Activated CD8-positive, alpha-beta memory T cell treated with anti-CD3 and anti-CD28 coated beads, Interleukin-2, amount 10 ng/mL, durations not matched to agents 7 days and 5 days (primary cell): ENCODE measurements at regions not wholly inside any gene's neighbourhood (a gene's known extent, or its start where the extent isn't known, plus 50 kb on each side); places are given as distances from the start of the nearest gene placed in this dataset.

Experiments
- ATAC-seq: fragments of 150-1000 bp; cut with Tn5 transposase; one replicate; pipeline ENCODE4 v1.10.0; 2021; ENCODE audit warnings: moderate library complexity
- CTCF ChIA-PET: fragments of 350-600 bp; sonication (Branson Sonifier 250); formaldehyde crosslinking; loops from one replicate; lab custom pipeline; 2021; ENCODE audit warnings: antibody characterized with exemption; lab: Charles Lee
- DNase-seq: peaks from one replicate; pipeline ENCODE4 v3.0.0-alpha.2; 2020
- H3K27ac Mint-ChIP-seq: one replicate; pipeline ENCODE4 v1.8.0; 2021; ENCODE audit warnings: mild to moderate bottlenecking, mixed read lengths
- H3K27me3 Mint-ChIP-seq: one replicate; pipeline ENCODE4 v1.8.0; 2021; ENCODE audit warnings: mixed read lengths
- H3K36me3 Mint-ChIP-seq: one replicate; pipeline ENCODE4 v1.8.0; 2021; ENCODE audit warnings: mild to moderate bottlenecking, mixed read lengths
- H3K4me1 Mint-ChIP-seq: one replicate; pipeline ENCODE4 v1.8.0; 2021; ENCODE audit warnings: mixed read lengths
- H3K4me3 Mint-ChIP-seq: one replicate; pipeline ENCODE4 v1.8.0; 2021; ENCODE audit warnings: mild to moderate bottlenecking, moderate library complexity, mixed read lengths
- H3K9me3 Mint-ChIP-seq: one replicate; pipeline ENCODE4 v1.8.0; 2022; ENCODE audit warnings: low read depth, mixed read lengths

- ATAC-seq (no peak), DNase-seq (no peak)
- CTCF ChIA-PET: no interaction called here
- Mint-ChIP-seq H3K36me3 (no peaks in the 10 kb centered on the region), H3K4me1 (no peaks in the 10 kb centered on the region), H3K27me3 (no peaks in the 10 kb centered on the region), H3K27ac (no peak overlapping the region), H3K9me3 (no peaks in the 10 kb centered on the region), H3K4me3 (no peak overlapping the region)
These were observed 307.0 kb downstream of the SPRY2 start for GRCh38 chr13:80033951-80034350.

DNA sequence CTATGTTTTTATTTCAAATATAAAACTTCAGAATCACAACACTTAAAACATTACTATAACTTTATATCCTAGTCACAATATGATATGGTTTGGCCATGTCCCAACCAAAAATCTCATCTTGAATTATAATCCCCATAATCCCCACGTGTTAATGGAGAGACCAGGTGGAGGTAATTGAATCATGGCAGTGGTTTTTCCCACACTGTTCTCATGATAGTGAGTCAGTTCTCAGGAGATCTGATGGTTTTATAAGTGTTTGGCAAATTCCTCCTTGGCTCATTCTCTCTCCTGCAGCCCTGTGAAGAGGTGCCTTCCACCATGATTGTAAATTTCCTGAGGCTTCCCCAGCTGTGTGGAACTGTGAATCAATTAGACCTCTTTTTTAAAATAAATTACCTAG is 307.6 kb downstream of the SPRY2 start:
- ATAC-seq: no peak
- H3K4me1 Mint-ChIP-seq: no peaks in the 10 kb centered on the region

DNA sequence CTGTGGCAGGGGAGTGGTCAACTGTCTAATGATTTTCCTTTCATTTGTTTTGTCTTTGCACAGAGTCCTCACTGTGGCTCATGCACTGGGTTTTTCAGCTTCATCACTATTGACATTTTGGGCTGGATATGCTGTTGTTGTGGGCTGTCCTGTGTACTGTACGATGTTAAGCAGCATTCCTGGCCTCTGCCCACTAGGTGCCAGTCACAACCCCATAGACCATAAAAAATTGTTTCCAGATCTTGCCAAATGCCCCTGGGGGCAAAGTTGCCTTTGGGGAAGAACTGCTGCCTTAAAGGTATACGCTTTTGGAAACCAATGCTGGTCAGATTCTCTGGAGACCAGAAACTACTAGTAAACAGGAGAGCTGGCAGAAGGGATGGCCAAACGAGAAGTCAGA is 310.4 kb downstream of the SPRY2 start:
- CTCF ChIA-PET: no interaction called here
- Mint-ChIP-seq H3K4me1 (no peaks in the 10 kb centered on the region), H3K27me3 (no peaks in the 10 kb centered on the region), H3K27ac (no peak overlapping the region), H3K36me3 (no peaks in the 10 kb centered on the region), H3K9me3 (no peaks in the 10 kb centered on the region), H3K4me3 (no peak overlapping the region)
- DNase-seq (no peak), ATAC-seq (no peak)

More for the DNA sequence above, 307.6 kb downstream of the SPRY2 start:
- H3K27ac Mint-ChIP-seq: no peak overlapping the region
- H3K27me3 Mint-ChIP-seq: no peaks in the 10 kb centered on the region
- no peaks in the 10 kb centered on the region for H3K9me3 Mint-ChIP-seq
- no peak for DNase-seq
- no peak overlapping the region for H3K4me3 Mint-ChIP-seq
- H3K36me3 Mint-ChIP-seq: no peaks in the 10 kb centered on the region
- CTCF ChIA-PET: no interaction called here

DNA sequence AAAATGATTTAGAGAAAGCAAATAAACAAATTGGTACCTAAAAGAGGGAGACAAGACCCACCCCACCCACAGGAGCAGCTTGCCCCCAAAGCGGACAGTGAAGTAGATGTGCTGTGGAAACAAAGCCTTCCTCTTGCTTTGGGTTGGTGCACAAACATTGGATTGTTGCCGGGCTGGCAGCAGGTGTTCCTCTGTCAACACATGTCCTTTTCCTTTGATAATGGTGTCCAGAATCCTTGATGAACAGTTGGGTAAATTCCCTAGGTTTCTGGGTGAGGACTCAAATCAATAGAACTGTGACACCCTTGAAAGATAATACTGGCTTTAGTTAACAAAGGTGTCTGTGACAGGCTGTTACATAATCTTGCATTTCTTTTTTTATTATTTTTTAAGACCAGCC is 311.8 kb downstream of the SPRY2 start:
- no peak for ATAC-seq
- Mint-ChIP-seq H3K9me3 (no peaks in the 10 kb centered on the region), H3K36me3 (no peaks in the 10 kb centered on the region), H3K27me3 (no peaks in the 10 kb centered on the region), H3K27ac (no peak overlapping the region), H3K4me1 (no peaks in the 10 kb centered on the region), H3K4me3 (no peak overlapping the region)
- CTCF ChIA-PET: no interaction called here
- DNase-seq: no peak

DNA sequence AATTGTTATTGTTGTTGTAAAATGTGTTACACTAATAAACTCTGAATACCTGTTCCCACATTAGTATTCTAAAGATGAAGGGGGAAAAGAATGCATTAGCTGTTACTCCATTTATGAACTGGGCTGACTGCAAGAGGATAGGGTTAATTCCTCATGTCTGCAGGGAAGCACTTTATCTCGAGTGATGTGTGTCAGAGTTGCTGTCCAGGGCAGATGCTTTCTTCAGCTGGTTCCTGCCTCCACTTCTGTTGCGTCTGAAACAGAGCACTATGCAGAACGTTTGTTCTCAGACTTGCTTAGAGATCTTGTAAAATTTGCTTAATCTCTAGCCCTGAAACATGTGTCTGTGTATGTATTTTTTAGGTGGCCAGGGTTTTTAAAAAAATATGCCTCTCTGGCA is 318.8 kb downstream of the SPRY2 start:
- CTCF ChIA-PET: no interaction called here
- H3K36me3 Mint-ChIP-seq: no peaks in the 10 kb centered on the region
- no peak overlapping the region for H3K27ac Mint-ChIP-seq
- no peaks in the 10 kb centered on the region for H3K4me1 Mint-ChIP-seq
- no peak overlapping the region for H3K4me3 Mint-ChIP-seq
- no peaks in the 10 kb centered on the region for H3K9me3 Mint-ChIP-seq
- no peaks in the 10 kb centered on the region for H3K27me3 Mint-ChIP-seq
- DNase-seq: no peak
- no peak for ATAC-seq

DNA sequence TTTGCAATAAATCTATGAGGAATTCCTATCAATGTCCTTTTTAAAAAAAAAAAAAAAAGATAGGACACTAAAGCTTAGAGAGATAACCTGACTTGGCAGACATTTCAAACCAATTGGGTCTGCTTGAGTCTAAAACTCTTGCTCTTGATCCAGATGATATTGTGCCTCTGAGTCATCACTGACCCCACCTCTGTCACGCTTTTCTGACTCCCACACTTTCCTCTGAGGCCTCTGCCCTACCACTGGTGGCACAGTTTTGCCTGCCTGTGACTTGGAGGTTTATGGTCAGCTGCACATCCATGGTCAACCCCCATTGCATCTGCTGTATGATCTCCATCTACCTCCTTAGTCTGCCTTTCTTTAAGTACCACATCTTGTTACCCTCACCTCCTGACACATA is 328.7 kb downstream of the SPRY2 start:
- Mint-ChIP-seq H3K36me3 (no peaks in the 10 kb centered on the region), H3K27ac (no peak overlapping the region), H3K4me1 (no peaks in the 10 kb centered on the region), H3K9me3 (no peaks in the 10 kb centered on the region), H3K27me3 (no peaks in the 10 kb centered on the region), H3K4me3 (no peak overlapping the region)
- DNase-seq (no peak), ATAC-seq (no peak)
- CTCF ChIA-PET: no interaction called here

- Mint-ChIP-seq H3K36me3 (no peaks in the 10 kb centered on the region), H3K9me3 (no peaks in the 10 kb centered on the region), H3K27me3 (no peaks in the 10 kb centered on the region), H3K27ac (no peak overlapping the region), H3K4me1 (no peaks in the 10 kb centered on the region), H3K4me3 (no peak overlapping the region)
- ATAC-seq (no peak), DNase-seq (no peak)
- CTCF ChIA-PET: no interaction called here
These were observed 329.3 kb downstream of the SPRY2 start for GRCh38 chr13:80011448-80012212.

DNA sequence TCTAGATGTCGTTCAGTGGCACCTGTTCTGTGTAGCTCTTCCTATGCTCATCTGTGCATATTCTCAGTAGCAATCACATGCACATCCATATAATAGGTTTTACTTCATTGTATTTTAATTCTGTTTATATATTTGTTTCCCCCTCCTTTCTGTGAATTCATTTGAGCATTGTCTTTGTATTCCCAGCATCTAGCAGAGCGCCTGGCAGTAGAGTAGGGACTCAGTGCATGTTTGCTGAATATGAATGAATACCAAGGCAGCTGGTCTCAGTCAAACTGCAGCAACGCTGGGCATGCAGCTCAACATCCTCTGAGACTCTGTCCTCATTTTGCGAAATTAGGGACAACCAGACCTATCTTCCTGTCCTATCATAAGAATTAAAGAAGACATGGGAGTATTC is 330.1 kb downstream of the SPRY2 start:
- Mint-ChIP-seq H3K27ac (no peak overlapping the region), H3K4me1 (no peaks in the 10 kb centered on the region), H3K4me3 (no peak overlapping the region), H3K9me3 (no peaks in the 10 kb centered on the region), H3K36me3 (no peaks in the 10 kb centered on the region), H3K27me3 (no peaks in the 10 kb centered on the region)
- DNase-seq: no peak
- CTCF ChIA-PET: no interaction called here
- no peak for ATAC-seq

GRCh38 chr13:80010286-80010831 is 330.6 kb downstream of the SPRY2 start:
- ATAC-seq (no peak), DNase-seq (no peak)
- Mint-ChIP-seq H3K27me3 (no peaks in the 10 kb centered on the region), H3K27ac (no peak overlapping the region), H3K4me1 (no peaks in the 10 kb centered on the region), H3K4me3 (no peak overlapping the region), H3K9me3 (no peaks in the 10 kb centered on the region), H3K36me3 (no peaks in the 10 kb centered on the region)
- CTCF ChIA-PET: no interaction called here

DNA sequence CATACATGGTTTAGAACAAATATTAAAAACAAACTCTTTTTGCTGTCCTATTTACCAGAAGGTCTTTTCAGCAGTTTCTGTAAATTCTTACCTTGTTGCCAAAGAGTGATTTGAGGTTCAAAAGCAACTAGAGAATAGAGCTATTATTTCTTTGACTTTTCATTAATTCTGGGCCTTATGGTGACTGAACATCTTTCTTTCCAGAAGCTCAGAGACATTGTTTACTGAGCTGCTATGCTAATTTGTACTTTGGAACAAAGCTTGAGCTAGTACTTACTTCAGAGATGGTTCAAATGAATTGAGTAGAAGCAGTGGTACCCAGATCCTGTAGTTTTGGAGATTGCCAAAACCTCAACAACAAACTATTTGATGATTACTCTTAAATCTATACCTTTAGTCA is 331.2 kb downstream of the SPRY2 start:
- H3K4me3 Mint-ChIP-seq: no peak overlapping the region
- H3K27me3 Mint-ChIP-seq: no peaks in the 10 kb centered on the region
- H3K4me1 Mint-ChIP-seq: no peaks in the 10 kb centered on the region
- ATAC-seq (no peak), DNase-seq (no peak)
- H3K27ac Mint-ChIP-seq: no peak overlapping the region
- CTCF ChIA-PET: no interaction called here
- no peaks in the 10 kb centered on the region for H3K36me3 Mint-ChIP-seq
- peaks cover 2% of the 10 kb centered on the region for H3K9me3 Mint-ChIP-seq

GRCh38 chr13:80006940-80007339 is 334.0 kb downstream of the SPRY2 start:
- no peaks in the 10 kb centered on the region for H3K4me1 Mint-ChIP-seq

DNA sequence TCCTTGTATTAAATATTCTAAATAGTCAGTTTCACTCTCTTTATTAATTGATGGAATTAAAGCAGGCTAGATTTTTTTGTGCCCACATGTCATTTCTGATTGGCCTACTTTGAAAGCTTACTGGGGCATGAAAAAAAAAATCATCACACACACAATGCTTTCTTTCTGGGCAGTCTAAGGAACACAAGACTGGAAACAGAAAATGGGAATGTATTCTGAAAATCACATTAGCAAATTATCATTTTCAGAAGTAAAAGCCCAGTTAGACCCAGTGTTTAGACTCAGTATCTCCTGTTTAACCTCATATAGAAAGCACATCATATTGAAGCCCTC is 339.4 kb downstream of the SPRY2 start:
- ATAC-seq (no peak), DNase-seq (no peak)
- CTCF ChIA-PET: no interaction called here
- H3K36me3 Mint-ChIP-seq: no peaks in the 10 kb centered on the region
- no peaks in the 10 kb centered on the region for H3K4me1 Mint-ChIP-seq
- H3K4me3 Mint-ChIP-seq: no peak overlapping the region
- H3K27me3 Mint-ChIP-seq: no peaks in the 10 kb centered on the region
- no peak overlapping the region for H3K27ac Mint-ChIP-seq
- H3K9me3 Mint-ChIP-seq: peaks cover 2% of the 10 kb centered on the region

More at GRCh38 chr13:80006940-80007339, 334.0 kb downstream of the SPRY2 start:
- DNase-seq: no peak
- Mint-ChIP-seq H3K9me3 (peaks cover 2% of the 10 kb centered on the region), H3K4me3 (no peak overlapping the region), H3K27ac (no peak overlapping the region), H3K27me3 (no peaks in the 10 kb centered on the region), H3K36me3 (no peaks in the 10 kb centered on the region)
- CTCF ChIA-PET: no interaction called here
- ATAC-seq: no peak

- H3K27ac Mint-ChIP-seq: no peak overlapping the region
- H3K4me3 Mint-ChIP-seq: no peak overlapping the region
- no peaks in the 10 kb centered on the region for H3K4me1 Mint-ChIP-seq
- H3K9me3 Mint-ChIP-seq: peaks cover 2% of the 10 kb centered on the region
- DNase-seq (no peak), ATAC-seq (no peak)
- H3K36me3 Mint-ChIP-seq: no peaks in the 10 kb centered on the region
- no peaks in the 10 kb centered on the region for H3K27me3 Mint-ChIP-seq
- CTCF ChIA-PET: no interaction called here
These were observed 340.0 kb downstream of the SPRY2 start for GRCh38 chr13:80000684-80001509.

DNA sequence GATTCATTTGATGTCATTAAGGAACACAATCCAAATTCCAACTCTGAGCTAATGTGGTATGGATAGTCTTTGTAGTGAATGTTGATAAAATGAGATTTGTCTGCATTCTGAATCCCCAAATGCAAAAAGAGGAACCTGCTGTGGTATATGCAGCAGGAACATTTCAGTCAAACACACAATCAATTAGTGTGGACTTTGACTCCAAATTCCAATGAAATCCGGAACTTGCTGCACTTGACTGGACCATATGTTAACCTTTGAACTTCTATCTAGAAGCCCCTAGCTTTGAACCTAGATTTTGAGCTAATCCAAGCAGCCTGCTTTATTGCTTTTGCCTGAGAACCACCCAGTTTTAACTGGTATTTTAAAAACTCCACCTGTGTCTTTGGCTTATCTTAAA is 341.3 kb downstream of the SPRY2 start:
- Mint-ChIP-seq H3K27ac (no peak overlapping the region), H3K9me3 (peaks cover 2% of the 10 kb centered on the region), H3K36me3 (no peaks in the 10 kb centered on the region), H3K4me1 (no peaks in the 10 kb centered on the region), H3K4me3 (no peak overlapping the region), H3K27me3 (no peaks in the 10 kb centered on the region)
- ATAC-seq (no peak), DNase-seq (no peak)
- CTCF ChIA-PET: no interaction called here
